Right lobe of liver (tissue), 6 donors: ENCODE measurements at regions not wholly inside any gene's neighbourhood (a gene's known extent, or its start where the extent isn't known, plus 50 kb on each side); places are given as distances from the start of the nearest gene placed in this dataset.

Experiments
- ATAC-seq, 4 donors: fragments of 200-7000 bp; cut with Tn5 transposase; one replicate each; pipeline ENCODE4 v1.9.1; 2020; ENCODE audit warnings: mild to moderate bottlenecking in 4 of 4, moderate library complexity in 4 of 4
- DNase-seq, 3 donors: peaks; one replicate each; pipeline ENCODE4 v3.0.0-alpha.2; 2020
- H3K27ac ChIP-seq, 3 donors: fragments of 200-600 bp; one replicate each; pipeline ENCODE4 v1.8.0; 2022
- H3K27me3 ChIP-seq, 2 donors: fragments of 200-600 bp; one replicate each; pipeline ENCODE4 v1.8.0; 2022
- H3K36me3 ChIP-seq, 4 donors: fragments of 200-600 bp; sonication (generic) in 1 of 4; one replicate each; pipeline versions ENCODE4 v1.5.1 to v1.8.0; 2017 to 2022; ENCODE audit warnings: control low read depth in 1 of 4
- H3K4me1 ChIP-seq, 4 donors: fragments of 200-600 bp; sonication (generic) in 1 of 4; one replicate each; pipeline versions ENCODE4 v1.5.1 to v1.8.0; 2017 to 2022; ENCODE audit warnings: control low read depth in 1 of 4
- H3K4me3 ChIP-seq, 3 donors: fragments of 200-600 bp; one replicate each; pipeline ENCODE4 v1.8.0; 2022
- H3K9me3 ChIP-seq, 4 donors: fragments of 200-600 bp; sonication (generic) in 1 of 4; one replicate each; pipeline versions ENCODE4 v1.5.1 to v1.8.0; 2017 to 2022; ENCODE audit warnings: control low read depth in 1 of 4
- POLR2A ChIP-seq: fragments of 450-650 bp; IDR thresholded peaks from one replicate; pipeline ENCODE4 v1.6.1; 2017; ENCODE audit warnings: antibody characterized with exemption, mild to moderate bottlenecking
- WGBS: methylation state at CpG from one replicate; pipeline ENCODE4 v1.1.6; 2018; ENCODE audit warnings: low coverage, low lambda C conversion rate; ENCODE audit not compliant: insufficient coverage; ENCODE audit errors: missing lambda C conversion rate; 5-methylcytosine and 5-hydroxymethylcytosine counted together
- intact Hi-C, 2 donors: fragments of 100-400 bp; cut with DNase I; formaldehyde crosslinking; loops; one replicate each; pipeline versions ENCODE4 v1.11.2 to v1.14.1; 2022
- TF ChIP-seq, protein P1 (sequence below), 4 donors: fragments of 200-600 bp in 3 of 4; fragments of 450-650 bp in 1 of 4; IDR thresholded peaks; one replicate each; pipeline versions ENCODE4 v1.5.1 to v1.8.0; 2016 to 2022; ENCODE audit warnings: antibody characterized with exemption in 4 of 4, mild to moderate bottlenecking in 2 of 4
- donor health status: DM: no; HTN: yes; CAD: no.
- donor health status: DM: no; HTN: no; CAD: no.
- donor health status: DM: no; HTN: no; CAD: no.
- donor health status: DM: no; HTN: yes; CAD: no.
- donor health status: DM: no; HTN: yes; CAD: no.

GRCh38 chr12:42960087-42960527 is 370.6 kb upstream of the PRICKLE1 start:
- Histone ChIP-seq H3K9me3 (no peaks in the 10 kb centered on the region), H3K4me1 (no peaks in the 10 kb centered on the region), H3K36me3 (no peaks in the 10 kb centered on the region), H3K27me3 (no peaks in the 10 kb centered on the region), H3K4me3 (no peak overlapping the region), H3K27ac (no peak overlapping the region)
- intact Hi-C loops: no loop called here
- TF ChIP-seq, protein P1, sequence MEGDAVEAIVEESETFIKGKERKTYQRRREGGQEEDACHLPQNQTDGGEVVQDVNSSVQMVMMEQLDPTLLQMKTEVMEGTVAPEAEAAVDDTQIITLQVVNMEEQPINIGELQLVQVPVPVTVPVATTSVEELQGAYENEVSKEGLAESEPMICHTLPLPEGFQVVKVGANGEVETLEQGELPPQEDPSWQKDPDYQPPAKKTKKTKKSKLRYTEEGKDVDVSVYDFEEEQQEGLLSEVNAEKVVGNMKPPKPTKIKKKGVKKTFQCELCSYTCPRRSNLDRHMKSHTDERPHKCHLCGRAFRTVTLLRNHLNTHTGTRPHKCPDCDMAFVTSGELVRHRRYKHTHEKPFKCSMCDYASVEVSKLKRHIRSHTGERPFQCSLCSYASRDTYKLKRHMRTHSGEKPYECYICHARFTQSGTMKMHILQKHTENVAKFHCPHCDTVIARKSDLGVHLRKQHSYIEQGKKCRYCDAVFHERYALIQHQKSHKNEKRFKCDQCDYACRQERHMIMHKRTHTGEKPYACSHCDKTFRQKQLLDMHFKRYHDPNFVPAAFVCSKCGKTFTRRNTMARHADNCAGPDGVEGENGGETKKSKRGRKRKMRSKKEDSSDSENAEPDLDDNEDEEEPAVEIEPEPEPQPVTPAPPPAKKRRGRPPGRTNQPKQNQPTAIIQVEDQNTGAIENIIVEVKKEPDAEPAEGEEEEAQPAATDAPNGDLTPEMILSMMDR (IDR thresholded peaks at IDR 0.05): no peak
- TF ChIP-seq POLR2A: no peak
- 69% methylated on average over 4 of the region's 4 CpGs for WGBS
- no peak for ATAC-seq
- DNase-seq: no peak

DNA sequence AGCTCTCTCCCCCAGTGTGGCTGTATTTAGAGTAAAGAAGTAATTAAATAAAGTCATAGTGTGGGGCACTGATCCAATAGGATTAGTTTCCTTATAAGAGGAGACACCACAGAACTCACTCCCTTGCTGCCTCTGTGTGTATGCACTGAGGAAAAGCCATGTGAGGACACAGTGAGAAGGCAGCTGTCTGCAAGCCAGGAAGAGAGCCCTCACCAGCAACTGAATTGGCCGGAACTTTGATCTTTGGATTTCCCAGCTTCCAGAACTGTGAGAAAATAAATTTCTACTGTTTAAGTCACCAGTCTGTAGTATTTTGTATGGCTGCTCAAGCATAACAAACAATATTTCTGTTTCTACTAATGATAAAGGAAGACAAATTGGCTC is 368.7 kb upstream of the PRICKLE1 start:
- whole genome bisulfite sequencing: 60% methylated on average over 1 of the region's 1 CpG
- ATAC-seq (no peak), DNase-seq (no peak)
- H3K27me3 ChIP-seq: no peaks in the 10 kb centered on the region
- no peaks in the 10 kb centered on the region for H3K4me1 ChIP-seq
- H3K9me3 ChIP-seq: no peaks in the 10 kb centered on the region
- no peak overlapping the region for H3K27ac ChIP-seq
- TF ChIP-seq POLR2A: no peak
- TF ChIP-seq, protein P1 (IDR thresholded peaks at IDR 0.05): no peak
- intact Hi-C loops: no loop called here
- no peaks in the 10 kb centered on the region for H3K36me3 ChIP-seq
- H3K4me3 ChIP-seq: no peak overlapping the region

- no peak overlapping the region for H3K27ac ChIP-seq
- TF ChIP-seq, protein P1 (IDR thresholded peaks at IDR 0.05): no peak
- TF ChIP-seq POLR2A: no peak
- H3K4me3 ChIP-seq: no peak overlapping the region
- H3K4me1 ChIP-seq: no peaks in the 10 kb centered on the region
- DNase-seq (no peak), ATAC-seq (no peak)
- 33% methylated on average over 1 of the region's 1 CpG for WGBS
- no peaks in the 10 kb centered on the region for H3K36me3 ChIP-seq
- H3K9me3 ChIP-seq: no peaks in the 10 kb centered on the region
- H3K27me3 ChIP-seq: no peaks in the 10 kb centered on the region
- intact Hi-C loops: no loop called here
Measured at GRCh38 chr12:42957561-42958290, 368.2 kb upstream of the PRICKLE1 start.

DNA sequence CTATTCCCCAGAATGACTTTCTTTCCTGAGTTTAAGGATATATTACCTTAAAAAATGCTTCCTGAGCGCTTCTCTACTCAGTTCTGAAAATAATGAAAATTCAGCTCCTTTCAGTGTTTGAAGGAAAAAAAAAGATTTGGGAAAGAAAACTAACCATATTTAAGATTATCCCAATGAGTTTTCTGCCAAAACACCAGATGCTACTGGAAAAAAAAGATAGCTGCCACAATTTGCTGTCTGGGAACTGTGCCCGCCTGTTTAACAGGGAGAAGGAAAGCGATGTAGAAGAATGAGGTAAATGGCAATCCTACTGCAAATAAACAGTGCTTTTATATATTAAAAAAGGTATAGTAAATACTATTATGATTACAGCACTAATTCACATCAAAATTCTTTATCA is 367.6 kb upstream of the PRICKLE1 start:
- H3K27ac ChIP-seq: no peak overlapping the region
- 59% methylated on average over 3 of the region's 3 CpGs for WGBS
- no peaks in the 10 kb centered on the region for H3K27me3 ChIP-seq
- TF ChIP-seq, protein P1 (IDR thresholded peaks at IDR 0.05): no peak
- TF ChIP-seq POLR2A: no peak
- DNase-seq (no peak), ATAC-seq (no peak)
- no peak overlapping the region for H3K4me3 ChIP-seq
- no peaks in the 10 kb centered on the region for H3K9me3 ChIP-seq
- H3K4me1 ChIP-seq: no peaks in the 10 kb centered on the region
- intact Hi-C loops: no loop called here
- H3K36me3 ChIP-seq: no peaks in the 10 kb centered on the region
